CD14-positive monocyte (primary cell): ENCODE measurements at regions not wholly inside any gene's neighbourhood (a gene's known extent, or its start where the extent isn't known, plus 50 kb on each side); places are given as distances from the start of the nearest gene placed in this dataset.

Experiments used
- DNase-seq, 3 donors: peaks; one replicate each; pipeline ENCODE4 v3.0.0-alpha.2; 2011 to 2022
- H2AFZ ChIP-seq: 2 replicates; pipeline ENCODE4 v1.6.0; 2012; ENCODE audit warnings: mild to moderate bottlenecking, low read depth, low read length, inconsistent platforms; ENCODE audit not compliant: insufficient read depth, poor library complexity, severe bottlenecking
- H3K27ac ChIP-seq, 2 donors: 1 replicate in 1 of 2; 2 replicates in 1 of 2; pipeline ENCODE4 v1.5.1; 2012 to 2013; ENCODE audit warnings: low read length in 2 of 2, control low read depth in 1 of 2, inconsistent platforms in 1 of 2, low read depth in 1 of 2, mild to moderate bottlenecking in 1 of 2
- H3K27me3 ChIP-seq, 2 donors: one replicate each; pipeline versions ENCODE4 v1.6.0 to v1.6.1; 2011 to 2013; ENCODE audit warnings: low read length in 2 of 2; ENCODE audit not compliant: control insufficient read depth in 2 of 2, insufficient read depth in 2 of 2
- H3K36me3 ChIP-seq, 2 donors: replicated peaks in 1 of 2; 1 replicate in 1 of 2; 2 replicates in 1 of 2; pipeline versions ENCODE4 v1.5.1 to v1.6.1; 2012 to 2013; ENCODE audit warnings: low read length in 2 of 2, control low read depth in 1 of 2, inconsistent platforms in 1 of 2, mild to moderate bottlenecking in 1 of 2; ENCODE audit not compliant: insufficient read depth in 2 of 2, control insufficient read depth in 1 of 2
- H3K4me1 ChIP-seq, 2 donors: 1 replicate in 1 of 2; 2 replicates in 1 of 2; pipeline versions ENCODE4 v1.5.1 to v1.6.1; 2012 to 2013; ENCODE audit warnings: low read length in 2 of 2, control low read depth in 1 of 2, inconsistent platforms in 1 of 2, mild to moderate bottlenecking in 1 of 2, moderate library complexity in 1 of 2; ENCODE audit not compliant: insufficient read depth in 2 of 2, control insufficient read depth in 1 of 2
- H3K4me2 ChIP-seq: replicated peaks from 2 replicates; pipeline ENCODE3; 2012; ENCODE audit warnings: low read length, moderate library complexity, mild to moderate bottlenecking; ENCODE audit not compliant: poor library complexity, severe bottlenecking; ENCODE audit errors: extremely low read depth
- H3K4me3 ChIP-seq, 3 experiments: fragments of 200-600 bp in 1 of 3; sonication (generic) in 1 of 3; replicated peaks in 1 of 3; 1 replicate in 2 of 3; 2 replicates in 1 of 3; pipeline ENCODE4 v1.5.1; 2011 to 2013; ENCODE audit warnings: low read length in 3 of 3, mild to moderate bottlenecking in 3 of 3, control low read depth in 2 of 3, low read depth in 2 of 3, inconsistent platforms in 1 of 3, moderate library complexity in 1 of 3
- H3K79me2 ChIP-seq: 2 replicates; pipeline ENCODE4 v1.6.0; 2012; ENCODE audit warnings: mild to moderate bottlenecking, control low read depth, inconsistent platforms, low read length, moderate library complexity; ENCODE audit not compliant: insufficient read depth
- H3K9ac ChIP-seq: 2 replicates; pipeline ENCODE4 v1.6.0; 2017; ENCODE audit warnings: low read length, mild to moderate bottlenecking; ENCODE audit not compliant: insufficient read depth, poor library complexity, severe bottlenecking
- H3K9me3 ChIP-seq, 2 donors: replicated peaks in 1 of 2; 1 replicate in 1 of 2; 2 replicates in 1 of 2; pipeline versions ENCODE4 v1.5.1 to v1.6.1; 2012 to 2013; ENCODE audit warnings: low read length in 2 of 2, control low read depth in 1 of 2; ENCODE audit not compliant: control insufficient read depth in 1 of 2, insufficient read depth in 1 of 2
- H4K20me1 ChIP-seq: 2 replicates; pipeline ENCODE4 v1.6.0; 2012; ENCODE audit warnings: mild to moderate bottlenecking, low read length, control low read depth, moderate library complexity; ENCODE audit not compliant: insufficient read depth
- H3K27ac Mint-ChIP-seq, 7 donors: one replicate each; pipeline ENCODE4 v1.8.0; 2020; ENCODE audit warnings: mild to moderate bottlenecking in 7 of 7, mixed read lengths in 7 of 7, moderate library complexity in 6 of 7, inconsistent platforms in 2 of 7
- H3K27me3 Mint-ChIP-seq, 3 donors: one replicate each; pipeline ENCODE4 v1.8.0; 2021 to 2022; ENCODE audit warnings: low read depth in 3 of 3, mild to moderate bottlenecking in 3 of 3, mixed read lengths in 3 of 3, moderate library complexity in 3 of 3, inconsistent platforms in 1 of 3
- H3K36me3 Mint-ChIP-seq, 2 donors: one replicate each; pipeline ENCODE4 v1.8.0; 2020; ENCODE audit warnings: mixed read lengths in 2 of 2, inconsistent platforms in 1 of 2, mild to moderate bottlenecking in 1 of 2
- H3K4me1 Mint-ChIP-seq: one replicate; pipeline ENCODE4 v1.8.0; 2020; ENCODE audit warnings: mild to moderate bottlenecking, mixed read lengths
- H3K4me3 Mint-ChIP-seq, 2 donors: one replicate each; pipeline ENCODE4 v1.8.0; 2020; ENCODE audit warnings: mild to moderate bottlenecking in 2 of 2, mixed read lengths in 2 of 2, moderate library complexity in 1 of 2
- H3K9me3 Mint-ChIP-seq, 7 donors: one replicate each; pipeline ENCODE4 v1.8.0; 2020 to 2022; ENCODE audit warnings: mixed read lengths in 7 of 7, mild to moderate bottlenecking in 6 of 7, moderate library complexity in 6 of 7, inconsistent platforms in 2 of 7
- CTCF ChIP-seq: fragments of 200-600 bp; IDR thresholded peaks from one replicate; pipeline ENCODE4 v1.8.0; 2022; ENCODE audit warnings: antibody characterized with exemption, mild to moderate bottlenecking
- WGBS: methylation state at CpG from one replicate; pipeline ENCODE4 v1.1.5; 2013; ENCODE audit warnings: missing lambda C conversion rate; ENCODE audit not compliant: insufficient coverage; 5-methylcytosine and 5-hydroxymethylcytosine counted together
- intact Hi-C, 2 donors: fragments of 100-400 bp; cut with micrococcal nuclease; formaldehyde crosslinking; loops; one replicate each; pipeline versions ENCODE4 v1.15.0 to v1.15.1; 2023

- Mint-ChIP-seq H3K27ac (no peak overlapping the region), H3K36me3 (no peaks in the 10 kb centered on the region), H3K4me3 (no peak overlapping the region), H3K9me3 (peaks cover 1 to 28% (median 7%) of the 10 kb centered on the region in 7 donors), H3K4me1 (no peaks in the 10 kb centered on the region), H3K27me3 (peaks cover 0 to 2% (median 0%) of the 10 kb centered on the region in 3 donors)
- Histone ChIP-seq H3K36me3 (no peaks in the 10 kb centered on the region), H3K27me3 (no peaks in the 10 kb centered on the region), H3K4me1 (no peaks in the 10 kb centered on the region), H4K20me1 (no peaks in the 10 kb centered on the region), H3K4me3 (no peak overlapping the region), H3K27ac (no peak overlapping the region), H3K79me2 (no peaks in the 10 kb centered on the region), H2AFZ (no peak overlapping the region), H3K9me3 (peaks cover 7 to 11% of the 10 kb centered on the region in 2 donors), H3K9ac (no peak overlapping the region), H3K4me2 (no peak overlapping the region)
- intact Hi-C loops = no loop called here
- no CpG with 5 or more reads among the region's 3 CpGs for WGBS
- TF ChIP-seq CTCF = no peak
- DNase-seq = no peak
Observed at GRCh38 chr9:12956261-12956660, 181.4 kb downstream of the LURAP1L start.

GRCh38 chr9:12956805-12957204 is 182.0 kb downstream of the LURAP1L start:
- no peak for DNase-seq
- intact Hi-C loops = no loop called here
- no peak overlapping the region for H3K27ac ChIP-seq

More at GRCh38 chr9:12956805-12957204, 182.0 kb downstream of the LURAP1L start:
- no peak overlapping the region for H3K9ac ChIP-seq
- no peak overlapping the region for H3K4me2 ChIP-seq
- Mint-ChIP-seq H3K4me3 (no peak overlapping the region), H3K36me3 (no peaks in the 10 kb centered on the region), H3K9me3 (peaks cover 1 to 26% (median 7%) of the 10 kb centered on the region in 7 donors), H3K27me3 (no peaks in the 10 kb centered on the region), H3K4me1 (no peaks in the 10 kb centered on the region), H3K27ac (no peak overlapping the region)
- no peaks in the 10 kb centered on the region for H3K27me3 ChIP-seq
- H4K20me1 ChIP-seq = no peaks in the 10 kb centered on the region
- no peaks in the 10 kb centered on the region for H3K4me1 ChIP-seq
- no CpG with 5 or more reads among the region's 4 CpGs for WGBS
- no peak overlapping the region for H3K4me3 ChIP-seq
- no peaks in the 10 kb centered on the region for H3K79me2 ChIP-seq
- TF ChIP-seq CTCF = no peak
- H2AFZ ChIP-seq = no peak overlapping the region
- peaks cover 7 to 11% of the 10 kb centered on the region in 2 donors for H3K9me3 ChIP-seq
- H3K36me3 ChIP-seq = no peaks in the 10 kb centered on the region
